ENCODE measurements at regions not wholly inside any gene's neighbourhood (a gene's known extent, or its start where the extent isn't known, plus 50 kb on each side); places are given as distances from the start of the nearest gene placed in this dataset.
A peak's percentile ranks its signal among the peaks of the same experiment; 100 is the strongest.

DNA sequence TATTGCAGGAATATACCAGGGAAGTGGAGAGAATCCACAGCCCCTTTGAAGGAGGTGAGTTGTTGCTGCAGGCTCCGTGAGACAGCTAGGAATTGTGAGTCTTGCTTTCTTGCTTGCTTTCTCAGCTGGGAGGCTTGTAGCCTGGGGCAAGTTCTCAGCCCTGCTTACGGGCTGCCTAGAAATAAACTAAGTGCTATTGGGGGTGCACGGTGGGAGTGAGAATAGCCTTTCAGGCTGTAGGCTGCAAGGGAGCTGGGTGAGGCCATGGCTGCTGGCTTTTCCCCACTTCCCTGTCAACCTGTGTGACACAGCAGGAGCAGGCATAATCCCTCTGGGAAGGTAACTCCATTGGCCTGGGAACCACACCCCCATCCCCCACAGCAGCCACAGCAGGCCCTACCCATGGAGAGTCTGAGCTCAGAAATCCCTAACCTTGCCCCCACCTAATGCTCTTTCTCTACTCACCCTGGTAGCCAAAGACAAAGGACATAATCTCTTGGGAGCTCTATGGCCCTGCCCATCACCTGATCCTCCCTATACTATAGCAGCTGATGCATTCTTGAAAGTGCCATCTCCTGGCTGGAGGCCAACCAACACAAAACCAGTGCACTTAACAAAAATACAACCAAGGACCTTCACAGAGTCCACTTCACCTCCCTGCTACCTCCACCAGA, 113.0 kb downstream of the MMRN1 start:
- no peak for DNase-seq (ENCODE audit: low spot score)

DNA sequence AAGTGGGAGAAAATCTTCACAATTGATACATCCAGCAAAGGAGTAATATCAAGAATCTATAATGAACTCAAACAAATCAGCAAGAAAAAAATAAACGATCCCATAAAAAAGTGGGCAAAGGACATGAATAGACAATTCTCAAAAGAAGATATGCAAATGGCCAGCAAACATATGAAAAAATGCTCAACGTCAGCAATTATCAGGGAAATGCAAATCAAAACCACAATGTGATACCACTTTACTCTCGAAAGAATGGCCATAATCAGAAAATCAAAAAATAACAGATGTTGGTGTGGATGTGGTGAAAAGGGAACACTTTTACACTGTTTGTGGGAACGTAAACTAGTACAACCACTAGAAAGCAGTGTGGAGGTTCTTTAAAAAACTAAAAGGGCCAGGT, 114.3 kb upstream of the CCSER1 start:
- no peak for DNase-seq (ENCODE audit: low spot score)

DNA sequence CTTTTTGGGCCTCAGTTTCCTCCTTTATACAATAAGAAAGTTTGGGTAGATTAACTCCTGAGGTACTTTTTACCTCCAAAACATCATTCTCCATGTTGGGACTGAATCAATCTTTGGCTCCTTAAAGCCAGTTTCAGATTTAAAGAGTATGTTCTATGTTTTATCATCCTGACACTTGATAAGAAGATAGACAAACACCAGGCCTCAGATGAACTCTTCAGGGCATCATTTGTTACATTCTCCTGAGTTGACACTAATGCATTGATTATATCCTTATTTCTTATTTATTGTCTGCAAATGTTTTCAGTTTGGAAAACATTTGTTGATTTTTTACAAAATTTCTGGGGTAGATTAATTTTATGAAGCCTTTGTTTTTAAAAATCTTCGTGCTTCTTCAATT, 102.7 kb upstream of the CCSER1 start:
- no peak for DNase-seq (ENCODE audit: low spot score)

DNA sequence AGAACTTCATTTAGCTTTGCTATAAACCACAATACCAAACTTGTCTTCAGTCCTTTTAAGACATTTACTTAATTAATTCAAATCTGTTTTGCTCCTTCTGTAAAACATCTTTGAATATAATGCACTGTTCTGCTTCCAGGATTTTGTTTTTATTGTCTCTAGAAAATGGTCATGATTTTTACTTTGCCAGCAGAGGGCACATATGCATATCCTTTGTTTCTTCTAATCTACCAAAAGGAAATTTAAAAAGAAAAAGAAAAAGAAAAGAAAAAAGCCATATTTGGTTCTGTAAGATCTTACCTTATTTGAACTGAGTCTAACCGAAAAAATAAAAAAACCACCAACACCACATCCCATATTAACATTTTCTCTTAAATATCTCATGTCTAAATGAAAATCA, 101.9 kb upstream of the CCSER1 start:
- DNase-seq (ENCODE audit: low spot score): peak; percentile 21

DNA sequence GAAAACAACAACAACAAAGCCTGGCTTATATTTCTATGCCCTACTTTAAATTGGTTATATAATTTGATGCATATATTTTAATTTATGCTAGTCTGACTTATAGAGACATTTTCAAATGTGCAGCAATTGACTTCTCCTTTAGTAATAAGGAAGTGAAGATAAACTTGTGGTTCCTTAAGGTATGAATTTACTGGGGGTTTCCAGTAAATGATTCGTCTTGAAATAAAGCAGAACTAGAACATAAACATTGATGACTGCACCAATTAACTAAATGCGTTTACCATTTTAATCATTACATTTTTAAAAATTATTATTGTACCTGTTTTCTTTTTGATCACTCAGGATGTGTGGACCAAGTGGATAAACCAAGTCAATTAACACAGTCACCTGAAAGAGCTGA, 99.6 kb upstream of the CCSER1 start:
- no peak for DNase-seq (ENCODE audit: low spot score)

DNA sequence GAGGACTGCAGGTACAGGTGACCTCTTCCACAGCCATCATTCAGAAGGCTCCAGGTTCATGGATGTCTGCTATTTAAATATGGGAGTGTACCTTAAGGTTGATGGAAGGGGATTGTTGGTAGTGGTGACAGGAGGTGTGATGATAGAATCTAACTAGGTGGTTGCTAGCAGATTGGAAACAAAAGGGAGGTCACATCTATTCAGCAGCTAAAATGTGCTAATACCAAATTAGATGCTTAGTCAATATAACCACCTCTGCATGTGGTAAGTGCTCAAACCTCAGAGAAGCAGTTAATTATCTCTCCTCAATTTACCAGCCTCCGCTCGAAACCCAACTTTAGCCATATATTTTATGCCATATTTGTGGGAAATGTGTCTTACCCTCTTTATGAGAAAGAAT, 98.7 kb upstream of the CCSER1 start:
- DNase-seq (ENCODE audit: low spot score): no peak

DNA sequence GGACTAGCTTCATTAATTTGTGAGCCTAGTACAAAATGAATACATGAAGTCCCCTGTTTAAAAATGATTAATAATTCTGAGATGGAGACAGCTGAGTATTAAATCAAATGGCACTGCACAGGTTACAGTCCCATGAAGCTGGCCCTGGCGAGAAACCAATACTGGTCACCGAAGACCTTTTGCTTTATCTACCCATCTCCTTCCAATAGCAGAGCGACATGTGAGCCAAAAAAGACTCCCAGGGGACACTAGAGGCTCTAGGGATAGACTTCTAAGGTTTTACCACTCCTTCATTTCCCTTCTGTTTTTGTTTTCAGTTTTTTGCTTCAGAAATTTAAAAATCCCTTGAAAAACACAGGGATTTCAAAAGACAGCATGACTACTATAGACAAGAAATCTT, 97.0 kb upstream of the CCSER1 start:
- no peak for DNase-seq (ENCODE audit: low spot score)

DNA sequence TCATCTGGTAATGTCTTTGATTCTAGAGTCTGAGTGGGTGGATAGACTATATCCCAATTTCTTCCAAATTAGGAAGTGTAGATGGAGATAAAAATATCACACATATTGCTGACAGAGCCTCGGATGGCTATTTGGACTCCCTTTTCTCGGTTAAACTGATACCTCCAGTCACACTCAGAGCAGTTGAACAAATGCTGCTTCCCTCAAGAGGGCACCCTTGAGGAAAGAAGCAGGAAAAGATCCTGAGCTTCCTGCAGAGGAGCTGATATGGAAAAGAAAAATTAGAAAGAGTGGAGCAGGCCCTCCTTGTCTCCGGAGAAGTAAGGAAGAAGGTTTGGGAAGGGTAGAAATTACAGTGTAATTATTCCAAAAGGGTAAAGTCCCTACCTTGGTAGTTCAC, 96.2 kb upstream of the CCSER1 start:
- peak; percentile 31 for DNase-seq (ENCODE audit: low spot score)

DNA sequence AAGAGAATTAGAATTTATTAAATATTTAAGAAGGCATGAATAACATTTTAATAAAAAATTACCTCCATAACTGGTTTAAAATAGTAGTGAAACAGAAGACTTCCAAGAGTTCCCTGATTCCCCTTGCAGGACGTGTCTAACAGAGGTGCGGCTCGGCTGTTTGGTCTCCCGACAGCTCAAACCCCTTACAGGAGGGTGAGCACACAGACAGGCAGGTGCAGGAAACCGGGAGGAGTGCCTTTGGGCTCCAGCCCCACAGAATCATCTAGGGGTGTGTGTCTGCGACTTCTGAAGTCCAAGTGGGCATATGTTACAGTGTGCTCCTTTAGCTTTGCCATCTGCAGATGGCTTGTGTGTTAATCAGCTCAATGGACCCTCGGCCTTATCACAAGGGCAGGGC, 88.1 kb upstream of the CCSER1 start:
- DNase-seq (ENCODE audit: low spot score): no peak

DNA sequence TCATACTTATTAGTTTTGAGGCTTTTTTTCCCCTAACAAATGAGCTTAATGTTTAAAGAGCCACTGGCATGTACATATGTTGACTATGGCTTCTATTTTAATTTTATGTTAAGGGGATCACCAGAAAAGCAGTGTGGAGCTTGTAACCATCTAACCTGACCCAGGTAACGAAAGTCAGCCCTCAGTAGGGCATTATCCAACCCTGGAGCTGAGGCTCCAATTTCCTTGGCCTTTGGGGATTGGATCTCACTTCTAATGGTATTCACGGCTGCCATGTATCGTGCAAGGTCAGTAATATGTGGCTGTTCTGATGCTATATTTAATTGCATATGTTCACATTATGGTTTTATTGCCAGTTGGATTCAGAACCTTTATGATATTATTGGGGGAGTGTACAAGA, 75.2 kb upstream of the CCSER1 start:
- no peak for DNase-seq (ENCODE audit: low spot score)

DNA sequence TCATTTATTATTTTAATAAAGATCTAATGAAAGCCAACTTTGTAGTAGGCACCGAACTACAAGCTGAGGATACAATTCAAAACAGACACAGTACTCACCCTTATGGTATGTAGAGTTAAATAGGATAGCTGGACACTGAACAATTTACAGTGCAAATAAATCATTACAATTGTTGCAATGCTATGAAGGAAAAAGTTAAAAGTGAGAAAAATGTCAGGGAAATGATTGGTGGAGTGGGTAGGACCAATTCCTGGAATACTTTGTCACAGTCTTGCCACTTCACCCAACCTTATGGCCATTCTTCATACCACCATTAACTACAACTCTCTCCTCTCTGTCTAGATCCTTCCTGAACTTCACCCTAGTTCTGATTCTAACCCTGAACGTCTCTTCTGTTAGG, 70.1 kb upstream of the CCSER1 start:
- DNase-seq (ENCODE audit: low spot score): no peak

DNA sequence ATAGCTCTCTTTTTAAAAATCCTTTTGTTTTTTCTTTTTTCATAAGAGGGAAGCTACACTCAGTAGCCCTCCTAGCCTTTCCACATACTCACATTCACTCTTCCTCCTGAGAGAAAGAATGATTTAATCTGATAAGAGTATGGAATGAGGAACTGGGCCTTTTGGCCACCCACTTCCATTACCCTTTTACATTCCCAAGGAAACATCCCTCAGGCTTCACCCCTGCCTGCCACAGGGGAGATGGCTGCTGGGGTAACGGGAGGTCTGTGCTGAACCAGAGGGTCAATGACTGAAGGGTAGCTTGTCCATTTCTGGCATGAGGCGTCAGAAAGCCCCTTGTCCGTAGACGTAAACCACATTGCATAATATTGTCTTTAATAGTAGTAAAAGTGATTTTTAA, 67.2 kb upstream of the CCSER1 start:
- no peak for DNase-seq (ENCODE audit: low spot score)

DNA sequence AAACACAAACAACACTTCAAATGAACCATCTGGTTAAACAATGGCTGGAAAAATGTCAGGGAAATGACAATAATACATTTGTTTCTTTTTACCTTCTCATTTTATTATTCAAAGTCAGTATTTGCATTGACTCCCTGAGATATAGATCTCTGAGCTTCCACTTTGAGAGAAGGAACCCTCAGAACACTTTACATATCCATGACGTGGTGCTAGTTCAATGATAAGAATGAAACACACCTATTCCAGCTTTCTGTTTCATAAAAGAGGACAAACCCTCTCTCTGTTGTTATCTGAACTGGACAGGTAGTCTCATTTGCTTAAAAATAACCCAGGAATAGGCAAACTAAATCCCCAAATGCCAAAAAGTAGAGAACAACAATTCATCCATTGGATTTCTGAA, 65.3 kb upstream of the CCSER1 start:
- no peak for DNase-seq (ENCODE audit: low spot score)

DNA sequence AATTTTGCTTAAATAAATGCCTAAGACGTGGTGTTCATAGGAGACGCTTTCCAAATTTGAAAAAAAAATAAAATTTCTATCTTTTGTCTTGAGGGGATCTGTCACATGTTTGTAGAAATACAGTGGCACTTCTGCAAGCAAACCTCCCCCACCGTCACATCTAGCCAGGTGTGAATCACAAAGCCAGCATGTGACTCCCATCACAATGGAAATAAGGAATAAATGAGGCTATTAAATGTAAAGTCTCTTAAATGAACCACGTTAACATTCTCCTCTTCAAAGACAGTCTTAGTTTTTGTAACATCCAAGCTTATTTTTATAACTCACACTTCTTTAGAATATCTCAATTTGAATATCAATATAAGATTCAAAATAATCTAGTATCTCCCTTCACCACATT, 63.0 kb upstream of the CCSER1 start:
- DNase-seq (ENCODE audit: low spot score): no peak

DNA sequence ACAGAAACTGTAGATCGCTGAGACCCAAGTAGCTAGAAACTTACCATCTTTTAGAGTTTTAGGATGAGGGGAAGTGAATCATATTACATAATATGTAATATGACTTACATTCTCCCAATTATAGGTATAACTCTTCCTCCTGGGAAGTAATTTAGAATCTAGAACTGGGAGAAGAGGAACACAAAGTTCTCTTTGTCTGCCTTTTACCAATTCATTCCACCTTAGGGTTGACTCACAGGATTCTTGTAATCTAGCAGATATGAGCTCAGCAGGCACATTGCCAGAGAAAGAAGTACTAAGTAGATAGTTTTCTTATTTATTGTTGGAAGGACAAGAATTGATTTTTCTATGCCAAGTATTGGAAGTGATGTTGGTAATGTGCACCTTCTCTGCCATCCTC, 58.0 kb upstream of the CCSER1 start:
- DNase-seq (ENCODE audit: low spot score): no peak

DNA sequence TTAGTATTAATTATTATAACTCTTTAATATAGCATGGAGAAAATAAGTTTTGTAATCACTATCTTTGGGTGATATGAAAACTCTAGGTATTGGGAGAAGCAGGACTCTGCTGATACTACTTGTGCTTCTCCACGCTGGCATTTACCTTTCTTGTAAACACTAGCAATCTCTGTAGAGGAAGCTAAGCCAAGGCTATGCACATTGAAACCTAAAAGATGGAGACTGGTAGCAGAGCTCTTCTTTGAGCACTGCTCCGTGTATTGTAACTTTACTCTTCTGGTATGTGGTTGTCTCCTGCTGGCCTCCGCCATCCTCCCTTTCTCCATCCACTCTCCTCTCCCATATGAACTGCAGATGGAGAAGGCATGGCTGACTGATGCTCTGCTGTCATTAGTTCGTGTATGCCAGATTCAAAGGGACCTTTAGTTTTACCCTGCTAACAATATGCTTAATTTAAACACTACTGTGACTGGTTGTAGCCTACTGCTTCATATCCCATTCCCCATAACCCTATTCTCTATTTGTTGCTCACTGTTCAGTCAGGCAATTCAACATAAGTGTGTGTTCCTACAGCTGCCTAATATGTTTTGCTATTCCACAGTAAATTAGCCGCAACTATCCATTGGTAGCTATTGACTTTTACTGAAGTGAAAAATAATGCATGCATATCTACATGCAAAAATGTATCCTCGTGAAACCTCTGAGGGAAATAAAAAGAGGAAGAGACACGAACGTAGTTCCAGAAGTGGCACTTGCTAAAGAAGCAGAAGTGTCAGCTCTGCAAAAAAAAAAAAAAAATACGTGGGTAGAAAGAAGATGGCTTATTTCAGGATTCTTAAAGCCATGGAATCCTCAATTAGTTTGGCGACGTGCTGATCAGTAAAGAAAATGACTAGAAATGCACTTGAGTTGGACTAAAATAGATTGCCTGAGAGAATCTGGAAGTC, 55.6 kb upstream of the CCSER1 start:
- DNase-seq (ENCODE audit: low spot score): no peak

DNA sequence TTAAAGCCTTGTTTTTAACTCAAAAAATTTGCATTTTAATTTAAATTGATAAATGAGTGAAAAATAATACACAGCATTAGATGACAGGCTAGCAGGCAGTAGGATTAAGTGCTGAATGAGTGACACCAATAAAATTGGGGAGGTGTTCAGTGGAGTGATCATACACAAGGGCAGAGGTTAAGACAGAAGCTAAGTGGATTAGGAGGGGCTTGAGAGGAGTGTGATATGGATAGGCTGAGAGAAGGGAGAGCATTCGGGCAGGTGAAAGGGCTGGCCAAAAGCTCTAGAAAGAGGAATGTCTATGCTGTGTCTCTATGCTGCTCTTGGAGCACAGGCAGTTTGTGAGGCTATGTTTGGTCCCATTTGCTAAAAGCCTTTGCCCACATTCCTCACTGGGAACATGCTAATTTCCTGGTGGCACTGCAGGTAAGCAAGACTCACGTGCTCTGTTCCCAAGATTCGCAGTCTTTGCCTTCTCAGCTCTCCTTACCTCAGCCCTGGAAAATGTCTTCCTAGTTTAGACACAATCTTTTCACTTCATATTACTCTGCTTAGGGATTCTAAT, 52.8 kb upstream of the CCSER1 start:
- DNase-seq (ENCODE audit: low spot score): no peak
